CD14-positive monocyte (primary cell): ENCODE measurements at regions not wholly inside any gene's neighbourhood (a gene's known extent, or its start where the extent isn't known, plus 50 kb on each side); places are given as distances from the start of the nearest gene placed in this dataset.
"Not testable (repeated sequence)": the region's sequence is repeated elsewhere in the genome, so short reads cannot be mapped to it uniquely, and the experiment has no call there.

Experiments
- DNase-seq, 3 donors: peaks; one replicate each; pipeline ENCODE4 v3.0.0-alpha.2; 2011 to 2022
- H2AFZ ChIP-seq: 2 replicates; pipeline ENCODE4 v1.6.0; 2012; ENCODE audit warnings: mild to moderate bottlenecking, low read depth, low read length, inconsistent platforms; ENCODE audit not compliant: insufficient read depth, poor library complexity, severe bottlenecking
- H3K27ac ChIP-seq, 2 donors: 1 replicate in 1 of 2; 2 replicates in 1 of 2; pipeline ENCODE4 v1.5.1; 2012 to 2013; ENCODE audit warnings: low read length in 2 of 2, control low read depth in 1 of 2, inconsistent platforms in 1 of 2, low read depth in 1 of 2, mild to moderate bottlenecking in 1 of 2
- H3K27me3 ChIP-seq, 2 donors: one replicate each; pipeline versions ENCODE4 v1.6.0 to v1.6.1; 2011 to 2013; ENCODE audit warnings: low read length in 2 of 2; ENCODE audit not compliant: control insufficient read depth in 2 of 2, insufficient read depth in 2 of 2
- H3K36me3 ChIP-seq, 2 donors: replicated peaks in 1 of 2; 1 replicate in 1 of 2; 2 replicates in 1 of 2; pipeline versions ENCODE4 v1.5.1 to v1.6.1; 2012 to 2013; ENCODE audit warnings: low read length in 2 of 2, control low read depth in 1 of 2, inconsistent platforms in 1 of 2, mild to moderate bottlenecking in 1 of 2; ENCODE audit not compliant: insufficient read depth in 2 of 2, control insufficient read depth in 1 of 2
- H3K4me1 ChIP-seq, 2 donors: 1 replicate in 1 of 2; 2 replicates in 1 of 2; pipeline versions ENCODE4 v1.5.1 to v1.6.1; 2012 to 2013; ENCODE audit warnings: low read length in 2 of 2, control low read depth in 1 of 2, inconsistent platforms in 1 of 2, mild to moderate bottlenecking in 1 of 2, moderate library complexity in 1 of 2; ENCODE audit not compliant: insufficient read depth in 2 of 2, control insufficient read depth in 1 of 2
- H3K4me2 ChIP-seq: replicated peaks from 2 replicates; pipeline ENCODE3; 2012; ENCODE audit warnings: low read length, moderate library complexity, mild to moderate bottlenecking; ENCODE audit not compliant: poor library complexity, severe bottlenecking; ENCODE audit errors: extremely low read depth
- H3K4me3 ChIP-seq, 3 experiments: fragments of 200-600 bp in 1 of 3; sonication (generic) in 1 of 3; replicated peaks in 1 of 3; 1 replicate in 2 of 3; 2 replicates in 1 of 3; pipeline ENCODE4 v1.5.1; 2011 to 2013; ENCODE audit warnings: low read length in 3 of 3, mild to moderate bottlenecking in 3 of 3, control low read depth in 2 of 3, low read depth in 2 of 3, inconsistent platforms in 1 of 3, moderate library complexity in 1 of 3
- H3K79me2 ChIP-seq: 2 replicates; pipeline ENCODE4 v1.6.0; 2012; ENCODE audit warnings: mild to moderate bottlenecking, control low read depth, inconsistent platforms, low read length, moderate library complexity; ENCODE audit not compliant: insufficient read depth
- H3K9ac ChIP-seq: 2 replicates; pipeline ENCODE4 v1.6.0; 2017; ENCODE audit warnings: low read length, mild to moderate bottlenecking; ENCODE audit not compliant: insufficient read depth, poor library complexity, severe bottlenecking
- H3K9me3 ChIP-seq, 2 donors: replicated peaks in 1 of 2; 1 replicate in 1 of 2; 2 replicates in 1 of 2; pipeline versions ENCODE4 v1.5.1 to v1.6.1; 2012 to 2013; ENCODE audit warnings: low read length in 2 of 2, control low read depth in 1 of 2; ENCODE audit not compliant: control insufficient read depth in 1 of 2, insufficient read depth in 1 of 2
- H4K20me1 ChIP-seq: 2 replicates; pipeline ENCODE4 v1.6.0; 2012; ENCODE audit warnings: mild to moderate bottlenecking, low read length, control low read depth, moderate library complexity; ENCODE audit not compliant: insufficient read depth
- H3K27ac Mint-ChIP-seq, 7 donors: one replicate each; pipeline ENCODE4 v1.8.0; 2020; ENCODE audit warnings: mild to moderate bottlenecking in 7 of 7, mixed read lengths in 7 of 7, moderate library complexity in 6 of 7, inconsistent platforms in 2 of 7
- H3K27me3 Mint-ChIP-seq, 3 donors: one replicate each; pipeline ENCODE4 v1.8.0; 2021 to 2022; ENCODE audit warnings: low read depth in 3 of 3, mild to moderate bottlenecking in 3 of 3, mixed read lengths in 3 of 3, moderate library complexity in 3 of 3, inconsistent platforms in 1 of 3
- H3K36me3 Mint-ChIP-seq, 2 donors: one replicate each; pipeline ENCODE4 v1.8.0; 2020; ENCODE audit warnings: mixed read lengths in 2 of 2, inconsistent platforms in 1 of 2, mild to moderate bottlenecking in 1 of 2
- H3K4me1 Mint-ChIP-seq: one replicate; pipeline ENCODE4 v1.8.0; 2020; ENCODE audit warnings: mild to moderate bottlenecking, mixed read lengths
- H3K4me3 Mint-ChIP-seq, 2 donors: one replicate each; pipeline ENCODE4 v1.8.0; 2020; ENCODE audit warnings: mild to moderate bottlenecking in 2 of 2, mixed read lengths in 2 of 2, moderate library complexity in 1 of 2
- H3K9me3 Mint-ChIP-seq, 7 donors: one replicate each; pipeline ENCODE4 v1.8.0; 2020 to 2022; ENCODE audit warnings: mixed read lengths in 7 of 7, mild to moderate bottlenecking in 6 of 7, moderate library complexity in 6 of 7, inconsistent platforms in 2 of 7
- WGBS: methylation state at CpG from one replicate; pipeline ENCODE4 v1.1.5; 2013; ENCODE audit warnings: missing lambda C conversion rate; ENCODE audit not compliant: insufficient coverage; 5-methylcytosine and 5-hydroxymethylcytosine counted together
- intact Hi-C, 2 donors: fragments of 100-400 bp; cut with micrococcal nuclease; formaldehyde crosslinking; loops; one replicate each; pipeline versions ENCODE4 v1.15.0 to v1.15.1; 2023
- TF ChIP-seq, protein P1 (sequence below): fragments of 200-600 bp; IDR thresholded peaks from one replicate; pipeline ENCODE4 v1.8.0; 2022; ENCODE audit warnings: antibody characterized with exemption, mild to moderate bottlenecking

DNA sequence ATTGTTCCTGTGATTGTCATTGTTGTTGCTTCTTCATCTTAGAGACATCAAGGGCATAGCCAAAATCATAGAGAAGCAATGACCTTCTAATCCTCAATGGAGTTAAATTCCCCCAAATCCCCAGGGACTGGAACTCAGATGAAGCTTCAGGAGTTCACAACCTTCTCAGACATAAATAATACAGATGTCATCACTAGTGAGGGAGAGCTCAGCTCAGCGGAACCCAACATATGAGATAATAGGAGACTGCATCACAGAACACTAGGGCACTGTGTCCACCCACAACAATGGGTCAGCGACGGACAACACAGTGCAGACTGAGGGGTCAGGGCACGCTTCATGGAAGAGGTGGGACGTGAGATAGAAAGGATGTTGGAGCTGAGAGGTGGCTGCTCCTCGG, 1290.4 kb upstream of the TMEM132C start:
- Histone ChIP-seq H3K4me2 (no peak overlapping the region), H3K9me3 (no peaks in the 10 kb centered on the region), H3K36me3 (no peaks in the 10 kb centered on the region), H3K27me3 (no peaks in the 10 kb centered on the region), H3K9ac (no peak overlapping the region), H3K27ac (no peak overlapping the region), H3K4me3 (no peak overlapping the region), H2AFZ (no peak overlapping the region), H3K79me2 (no peaks in the 10 kb centered on the region), H4K20me1 (no peaks in the 10 kb centered on the region), H3K4me1 (no peaks in the 10 kb centered on the region)
- WGBS = no CpG with 5 or more reads among the region's 6 CpGs
- DNase-seq = no peak
- no peaks in the 10 kb centered on the region for H3K4me1 Mint-ChIP-seq
- no peak overlapping the region for H3K4me3 Mint-ChIP-seq
- H3K27me3 Mint-ChIP-seq = peaks cover 0 to 1% (median 0%) of the 10 kb centered on the region in 3 donors
- no peak overlapping the region for H3K27ac Mint-ChIP-seq
- H3K9me3 Mint-ChIP-seq = peaks cover 0 to 3% (median 1%) of the 10 kb centered on the region in 7 donors
- TF ChIP-seq, protein P1, sequence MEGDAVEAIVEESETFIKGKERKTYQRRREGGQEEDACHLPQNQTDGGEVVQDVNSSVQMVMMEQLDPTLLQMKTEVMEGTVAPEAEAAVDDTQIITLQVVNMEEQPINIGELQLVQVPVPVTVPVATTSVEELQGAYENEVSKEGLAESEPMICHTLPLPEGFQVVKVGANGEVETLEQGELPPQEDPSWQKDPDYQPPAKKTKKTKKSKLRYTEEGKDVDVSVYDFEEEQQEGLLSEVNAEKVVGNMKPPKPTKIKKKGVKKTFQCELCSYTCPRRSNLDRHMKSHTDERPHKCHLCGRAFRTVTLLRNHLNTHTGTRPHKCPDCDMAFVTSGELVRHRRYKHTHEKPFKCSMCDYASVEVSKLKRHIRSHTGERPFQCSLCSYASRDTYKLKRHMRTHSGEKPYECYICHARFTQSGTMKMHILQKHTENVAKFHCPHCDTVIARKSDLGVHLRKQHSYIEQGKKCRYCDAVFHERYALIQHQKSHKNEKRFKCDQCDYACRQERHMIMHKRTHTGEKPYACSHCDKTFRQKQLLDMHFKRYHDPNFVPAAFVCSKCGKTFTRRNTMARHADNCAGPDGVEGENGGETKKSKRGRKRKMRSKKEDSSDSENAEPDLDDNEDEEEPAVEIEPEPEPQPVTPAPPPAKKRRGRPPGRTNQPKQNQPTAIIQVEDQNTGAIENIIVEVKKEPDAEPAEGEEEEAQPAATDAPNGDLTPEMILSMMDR = no peak
- H3K36me3 Mint-ChIP-seq = no peaks in the 10 kb centered on the region
- intact Hi-C loops = no loop called here

DNA sequence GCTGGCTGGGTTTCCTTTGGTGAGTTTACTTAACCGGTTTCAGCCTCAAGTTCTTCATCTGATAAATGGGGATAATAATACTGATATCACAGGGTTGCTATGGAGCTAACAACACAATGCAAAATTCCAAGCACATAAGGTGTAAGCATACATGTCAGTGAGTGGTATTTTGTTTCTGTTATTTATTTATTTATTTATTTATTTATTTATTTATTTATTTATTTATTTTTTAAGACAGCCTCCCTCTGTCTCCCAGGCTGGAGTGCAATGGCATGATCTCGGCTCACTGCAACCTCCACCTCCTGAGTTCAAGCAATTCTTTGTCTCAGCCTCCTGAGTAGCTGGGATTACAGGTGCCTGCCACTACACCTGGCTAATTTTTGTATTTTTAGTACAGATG, 1287.4 kb upstream of the TMEM132C start:
- H3K79me2 ChIP-seq, H4K20me1 ChIP-seq, H3K27me3 Mint-ChIP-seq, intact Hi-C loops, H3K4me3 Mint-ChIP-seq, H3K27ac ChIP-seq, H3K36me3 Mint-ChIP-seq, H2AFZ ChIP-seq, H3K27ac Mint-ChIP-seq, H3K36me3 ChIP-seq, H3K4me1 Mint-ChIP-seq, H3K4me2 ChIP-seq, H3K4me1 ChIP-seq, H3K4me3 ChIP-seq, H3K27me3 ChIP-seq, H3K9me3 ChIP-seq, H3K9ac ChIP-seq, DNase-seq: not testable (repeated sequence)
- WGBS = no CpG with 5 or more reads among the region's 2 CpGs
- H3K9me3 Mint-ChIP-seq = peaks cover 0 to 11% (median 2%) of the 10 kb centered on the region in 7 donors
